Posterior vena cava (tissue), 2 donors: ENCODE measurements at regions not wholly inside any gene's neighbourhood (a gene's known extent, or its start where the extent isn't known, plus 50 kb on each side); places are given as distances from the start of the nearest gene placed in this dataset.

Experiments
- DNase-seq: peaks from one replicate; pipeline ENCODE4 v3.0.0-alpha.2; 2020; ENCODE audit warnings: low spot score
- intact Hi-C, 2 donors: fragments of 100-400 bp; cut with DNase I; formaldehyde crosslinking; loops; one replicate each; pipeline versions ENCODE4 v1.14.1 to v1.14.2; 2022 to 2023
- donor health status: DM: yes; HTN: yes; CAD: no.
- donor health status: DM: yes; HTN: yes; CAD: no.

DNA sequence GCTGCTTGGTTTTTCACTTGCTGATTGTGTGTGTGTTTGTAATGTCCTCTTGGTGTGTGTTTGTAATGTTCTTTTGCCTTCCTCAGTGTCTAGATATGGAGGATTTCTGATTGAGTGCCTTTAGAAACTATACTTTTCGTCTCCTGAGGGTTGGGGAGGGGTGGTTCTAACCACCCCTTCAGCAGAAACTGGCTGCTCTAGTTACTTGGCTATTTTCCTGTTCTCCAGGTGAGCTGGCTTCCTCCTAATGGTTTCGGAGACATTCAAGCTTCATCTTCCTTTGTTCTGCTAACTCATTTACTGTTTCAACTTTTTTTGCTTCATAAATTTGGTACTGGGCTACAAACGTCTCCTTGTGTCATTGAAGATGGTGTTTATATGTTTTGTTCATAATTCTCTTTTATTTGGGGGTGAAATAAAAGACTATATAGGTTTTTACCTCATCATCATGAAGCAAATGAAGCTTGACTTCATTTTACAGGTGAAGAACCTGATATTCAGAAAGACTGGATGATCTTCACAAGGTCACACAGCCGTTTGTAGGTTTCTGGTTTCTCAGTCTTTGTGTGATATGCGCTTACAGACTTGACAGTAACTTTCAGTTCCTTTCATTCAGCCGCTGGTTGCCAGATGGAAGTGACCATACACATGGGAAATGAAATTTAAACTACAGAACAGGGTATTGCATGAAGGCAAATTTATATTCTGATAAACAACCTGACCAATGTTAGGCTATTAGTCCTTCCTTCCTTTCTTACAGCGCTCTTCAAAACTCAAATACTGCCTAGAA is 238.5 kb downstream of the GALR1 start:
- intact Hi-C loops = no loop called here
- DNase-seq = no peak

DNA sequence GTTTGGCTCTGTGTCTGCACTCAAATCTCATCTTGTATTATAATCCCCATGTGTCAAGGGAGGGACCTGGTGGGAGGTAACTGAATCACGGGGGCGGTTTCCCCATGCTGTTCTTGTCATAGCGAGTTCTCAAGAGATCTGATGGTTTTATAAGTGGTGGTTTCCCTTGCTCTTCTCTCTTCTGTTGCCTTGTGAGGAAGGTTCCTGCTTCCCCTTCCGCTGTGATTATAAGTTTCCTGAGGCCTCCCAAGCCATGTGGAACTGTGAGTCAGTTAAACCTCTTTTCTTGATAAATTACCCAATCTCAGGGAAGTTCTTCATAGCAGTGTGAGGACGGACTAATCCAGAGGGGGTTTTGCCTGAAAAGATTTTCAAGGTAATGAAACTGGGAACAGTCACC is 245.4 kb downstream of the GALR1 start:
- no peak for DNase-seq
- intact Hi-C loops = no loop called here

DNA sequence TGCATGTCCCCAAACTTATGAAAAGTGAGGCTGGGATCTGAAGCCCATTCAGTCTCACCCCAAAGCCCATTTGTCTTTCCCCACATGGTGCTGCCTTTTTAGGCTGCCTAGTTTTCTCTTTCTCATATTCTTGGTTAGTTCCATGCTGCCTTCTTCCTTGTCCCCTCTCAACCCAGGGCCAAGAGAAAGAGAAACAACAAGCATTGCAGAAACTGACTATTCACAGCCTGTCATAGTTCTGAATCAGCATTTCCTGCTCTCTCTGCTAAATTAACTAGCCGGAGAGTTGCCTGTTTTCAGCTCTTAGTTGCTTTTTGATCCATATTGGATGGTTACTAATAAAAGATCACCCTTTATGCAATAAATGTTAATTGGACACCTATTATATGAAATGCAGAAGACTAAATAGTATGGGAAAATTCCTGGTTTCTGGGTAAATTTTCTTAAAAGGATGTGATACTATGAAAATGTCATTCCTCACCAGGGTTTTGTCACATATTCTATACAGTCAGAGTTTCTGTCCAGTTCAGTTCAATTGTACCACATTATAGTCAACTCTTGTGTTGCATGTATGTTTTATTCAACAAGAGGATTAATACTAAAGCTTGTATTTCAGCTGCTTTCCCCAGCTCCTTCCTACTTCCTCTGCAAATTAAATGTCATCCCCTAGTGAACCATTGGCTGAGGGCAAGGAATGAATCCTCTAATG is 246.5 kb downstream of the GALR1 start:
- no peak for DNase-seq
- intact Hi-C loops = no loop called here

DNA sequence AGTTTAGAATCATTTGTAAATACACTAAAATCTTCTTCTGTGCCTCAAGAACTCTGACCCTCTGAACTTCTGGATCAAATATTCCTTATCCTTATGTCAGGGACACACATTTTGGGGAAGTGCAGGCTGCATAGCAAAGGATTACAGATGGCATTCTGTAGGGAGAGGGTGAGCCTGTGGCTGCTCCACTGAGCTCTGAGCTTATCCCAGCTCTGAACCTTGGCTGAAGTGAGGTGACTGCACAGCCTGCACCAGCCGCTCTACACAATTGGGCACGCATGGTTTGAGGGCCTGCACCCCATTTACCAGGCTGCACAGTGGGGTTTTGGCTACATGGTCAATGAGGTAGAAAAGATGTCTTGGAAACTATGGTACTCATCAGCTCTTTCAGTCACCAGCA is 251.6 kb downstream of the GALR1 start:
- intact Hi-C loops = loop anchor here in 1 of 2 donors (10.0 kb wide), 1 partner anchor 464 kb away; no protein-coding TSS in a partner anchor

DNA sequence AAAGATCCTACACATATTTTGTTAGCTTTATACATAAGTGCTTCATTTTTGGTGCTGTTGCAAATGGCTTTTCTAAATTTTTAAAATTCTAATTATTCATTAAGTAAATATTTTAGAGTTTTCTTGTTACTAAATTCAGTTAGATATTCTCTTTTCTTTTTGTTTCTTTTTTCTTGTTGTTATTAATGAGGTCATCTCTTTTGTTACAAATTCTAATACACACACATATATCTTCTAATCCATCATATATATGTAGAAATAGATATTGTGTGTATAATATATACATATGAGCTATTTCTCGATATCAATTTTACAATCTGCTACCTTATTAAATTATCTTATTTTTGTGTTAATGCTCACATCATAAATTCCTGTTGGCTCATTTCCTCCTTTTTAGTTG is 255.9 kb downstream of the GALR1 start:
- DNase-seq = no peak
- intact Hi-C loops = loop anchor here in 1 of 2 donors (10.0 kb wide), 1 partner anchor 459 kb away; no protein-coding TSS in a partner anchor

More for the DNA sequence above, 251.6 kb downstream of the GALR1 start:
- no peak for DNase-seq

DNA sequence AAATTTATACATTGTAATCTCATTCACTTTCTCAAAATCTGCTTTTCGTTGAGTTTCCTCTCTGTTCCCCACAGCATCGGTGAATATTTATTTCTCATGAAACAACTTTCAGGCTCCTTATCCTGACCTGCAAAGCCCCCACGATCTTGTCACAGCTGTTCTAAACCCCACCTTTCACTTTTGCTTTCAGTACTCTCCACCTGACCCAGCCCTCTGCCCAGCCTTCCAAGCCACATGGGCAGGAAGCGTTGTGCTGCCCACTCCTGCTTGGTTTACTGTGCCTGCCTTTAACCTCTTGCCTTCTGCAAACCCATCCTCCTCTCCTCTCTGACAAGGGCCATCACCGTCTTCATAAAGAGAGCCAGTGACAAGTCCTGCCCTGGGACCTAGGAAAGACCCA is 262.5 kb downstream of the GALR1 start:
- intact Hi-C loops = no loop called here

DNA sequence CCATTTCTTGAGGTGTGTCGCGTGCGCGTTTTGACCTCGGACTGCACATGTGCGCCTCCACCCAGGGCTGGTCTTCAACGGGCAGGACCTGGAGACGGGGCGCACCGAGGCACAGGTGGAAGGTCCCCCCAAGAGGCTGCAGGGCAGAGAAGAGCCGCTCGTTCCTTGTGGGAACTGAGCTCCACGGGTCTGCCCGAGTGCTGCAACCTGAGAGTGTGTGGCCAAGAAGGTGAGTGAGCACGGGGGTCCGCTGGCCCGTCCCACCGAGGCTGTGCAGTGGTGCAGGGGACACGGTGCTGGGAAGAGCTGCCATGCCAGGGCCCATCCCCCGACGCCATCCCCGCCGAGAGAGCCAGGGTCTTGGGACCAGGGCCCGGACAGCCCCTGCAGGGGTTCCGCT is 268.3 kb downstream of the GALR1 start:
- DNase-seq = no peak
- intact Hi-C loops = no loop called here

More for the DNA sequence above, 262.5 kb downstream of the GALR1 start:
- no peak for DNase-seq

DNA sequence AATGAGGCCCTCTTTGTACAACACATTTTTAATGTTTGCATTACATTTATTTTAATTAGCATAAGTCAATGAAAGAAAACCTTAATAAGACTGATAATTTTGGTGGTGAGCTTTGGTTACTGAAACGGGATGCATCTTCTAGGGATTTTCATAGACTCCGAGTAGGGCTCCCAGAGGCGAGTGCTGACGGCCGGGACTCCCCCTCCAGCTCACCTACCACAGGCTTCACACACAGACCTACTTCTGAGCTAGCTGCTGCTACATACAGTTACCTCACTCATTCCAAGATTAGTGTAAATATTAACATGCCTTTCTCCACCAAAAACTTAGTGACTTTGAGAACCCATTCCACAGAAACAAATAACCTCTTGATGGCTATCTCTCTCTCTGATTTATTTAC is 271.1 kb downstream of the GALR1 start:
- no peak for DNase-seq
- intact Hi-C loops = no loop called here

DNA sequence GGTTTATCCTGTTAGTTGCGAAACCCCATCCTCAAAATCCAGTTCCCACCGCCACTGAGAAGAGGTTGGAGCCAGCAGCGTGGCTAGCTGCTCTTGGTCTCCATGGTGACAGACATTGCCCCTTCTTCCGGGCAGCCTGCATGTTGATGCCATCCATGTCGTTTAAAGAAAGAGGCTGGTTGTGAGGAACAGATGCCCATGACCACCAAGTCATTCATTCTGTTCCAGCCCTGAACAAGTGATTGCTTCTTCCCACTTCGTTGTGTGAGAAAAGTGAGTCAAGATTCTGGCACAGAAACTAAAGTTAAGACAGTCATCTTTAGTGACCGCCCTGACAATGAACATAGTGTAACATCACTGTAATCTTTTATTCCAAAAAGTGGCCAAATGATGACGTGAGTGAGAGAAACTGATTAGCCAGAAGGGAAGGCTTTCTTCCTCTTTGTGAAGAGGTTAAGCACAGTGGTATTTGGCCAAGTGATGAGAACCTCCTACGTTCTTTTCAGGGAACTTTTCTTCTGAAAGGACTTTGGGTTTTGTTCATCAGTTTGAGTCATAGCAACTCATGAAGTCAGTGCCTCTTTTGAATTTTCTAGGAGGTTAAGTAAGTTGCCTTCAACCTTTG is 272.5 kb downstream of the GALR1 start:
- DNase-seq = no peak
- intact Hi-C loops = no loop called here

DNA sequence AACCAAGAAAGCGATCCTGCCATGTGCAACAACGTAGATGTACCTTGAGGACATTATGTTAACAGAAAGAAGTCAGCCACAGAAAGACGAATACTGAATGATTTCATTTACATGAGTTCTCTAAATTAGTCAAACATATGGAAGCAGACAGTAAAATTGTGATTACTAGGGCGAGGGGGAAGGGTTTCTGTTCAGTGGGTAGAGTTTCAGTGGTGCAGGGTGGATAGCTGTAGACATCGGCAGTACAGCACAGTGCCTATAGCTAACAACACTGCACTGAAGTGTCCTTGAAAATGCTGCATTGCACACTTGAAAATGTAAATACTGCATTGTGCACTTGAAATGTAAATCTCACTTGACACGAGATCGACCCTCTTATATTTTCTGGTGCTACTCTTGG is 275.3 kb downstream of the GALR1 start:
- DNase-seq = no peak
- intact Hi-C loops = no loop called here

DNA sequence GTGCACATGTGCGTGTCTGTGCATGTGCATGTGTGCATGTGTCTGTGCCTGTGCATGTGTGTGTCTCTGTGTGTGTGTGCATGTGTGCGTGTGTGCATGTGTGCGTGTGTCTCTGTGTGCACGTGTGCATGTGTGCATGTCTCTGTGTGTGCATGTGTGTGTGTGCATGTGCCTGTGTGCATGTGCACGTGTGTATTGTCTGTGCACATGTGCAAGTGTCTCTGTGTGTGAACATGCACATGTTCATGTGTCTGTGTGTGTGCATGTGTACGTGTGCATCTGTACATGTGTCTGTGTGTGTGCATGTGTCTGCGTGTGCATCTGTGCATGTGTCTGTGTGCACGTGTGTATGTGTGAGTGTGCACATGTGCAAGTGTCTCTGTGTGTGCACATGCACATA is 277.3 kb downstream of the GALR1 start:
- intact Hi-C loops = no loop called here
- no peak for DNase-seq

DNA sequence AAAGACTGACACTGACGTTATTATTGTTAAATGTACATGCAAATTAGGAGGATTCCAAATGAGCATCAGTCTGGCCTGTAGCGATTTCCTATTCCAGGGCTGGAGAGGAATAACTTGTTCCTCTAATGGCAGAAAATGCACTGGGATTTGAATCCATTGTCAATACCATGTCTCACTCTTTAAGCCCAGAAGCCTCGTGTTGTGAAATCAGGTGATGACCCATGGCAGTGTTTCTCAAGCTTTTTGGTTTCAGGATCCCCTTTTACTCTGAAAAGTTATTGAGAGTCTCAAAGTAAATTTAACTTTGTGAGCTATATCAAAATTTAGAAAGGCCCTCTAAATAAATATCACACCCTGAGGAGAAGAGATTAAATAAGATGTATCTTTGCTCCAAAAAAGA is 279.2 kb downstream of the GALR1 start:
- intact Hi-C loops = no loop called here
- no peak for DNase-seq

DNA sequence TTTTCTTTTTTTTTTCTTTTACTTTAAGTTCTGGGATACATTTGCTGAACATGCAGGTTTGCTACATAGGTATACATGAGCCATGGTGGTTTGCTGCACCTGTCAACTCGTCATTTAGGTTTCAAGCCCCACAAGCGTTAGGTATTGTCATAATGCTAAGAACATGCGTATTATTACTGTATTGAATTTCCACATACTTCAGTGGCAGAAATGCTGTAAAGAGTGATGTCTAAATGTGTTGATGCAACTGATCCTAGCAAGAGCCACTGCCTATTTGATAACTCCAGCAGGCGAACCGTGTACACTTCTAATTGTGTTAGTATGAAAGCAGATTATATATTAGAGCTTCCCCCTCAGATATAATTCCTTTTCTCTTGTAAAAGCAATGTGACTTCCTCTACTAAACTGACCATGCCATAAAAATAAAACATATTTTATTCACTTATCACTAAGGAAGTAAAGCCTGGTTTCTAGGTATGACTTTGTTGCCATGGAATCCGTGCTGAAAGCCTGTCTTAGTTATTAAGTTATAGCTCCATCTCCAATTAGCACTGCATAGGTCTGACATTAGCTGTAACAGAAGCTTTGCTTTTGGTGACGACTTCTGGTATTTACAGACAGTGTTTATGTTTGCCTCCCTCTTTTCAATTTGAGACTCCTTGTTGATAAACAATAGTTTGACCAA is 280.0 kb downstream of the GALR1 start:
- no peak for DNase-seq
- intact Hi-C loops = no loop called here

DNA sequence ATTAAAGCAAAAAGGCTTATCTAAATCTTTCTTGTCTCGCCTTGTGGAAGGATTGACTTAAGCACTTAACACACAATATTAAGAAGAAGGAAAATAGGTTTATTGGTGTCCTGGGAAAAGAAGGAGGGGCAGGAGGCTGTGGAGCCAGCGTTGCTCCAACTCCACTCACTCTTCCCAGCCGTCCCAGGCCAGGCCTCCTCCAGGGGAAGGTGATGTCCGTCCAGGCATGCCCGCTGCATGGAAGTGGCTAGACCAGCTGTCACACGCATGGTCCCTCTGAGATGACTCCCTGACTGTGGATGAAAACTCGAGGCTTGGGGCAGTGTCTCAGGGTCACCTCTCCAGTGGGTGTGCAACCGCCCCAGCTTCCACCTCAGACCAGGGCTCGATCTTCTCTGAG is 281.1 kb downstream of the GALR1 start:
- DNase-seq = no peak
- intact Hi-C loops = no loop called here

DNA sequence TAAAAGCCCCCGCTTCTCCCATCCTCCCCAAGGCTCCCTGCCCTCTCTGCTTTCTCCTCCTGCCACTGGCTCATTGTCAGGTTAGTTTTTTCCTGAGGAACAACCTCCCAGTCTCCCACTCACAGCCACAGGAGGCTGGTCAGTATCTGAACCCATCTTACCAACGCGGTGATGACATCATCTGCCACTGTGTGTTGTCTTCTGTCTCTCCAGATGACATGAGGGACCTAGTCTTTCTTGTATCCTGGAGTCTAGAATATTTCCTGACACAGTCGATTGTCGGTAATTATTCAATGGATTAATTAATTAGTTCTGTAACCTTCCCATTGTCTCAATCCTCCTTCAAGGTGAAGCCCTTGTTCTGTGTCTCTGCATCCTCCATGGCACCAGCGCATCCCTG is 290.2 kb downstream of the GALR1 start:
- DNase-seq = no peak
- intact Hi-C loops = no loop called here

DNA sequence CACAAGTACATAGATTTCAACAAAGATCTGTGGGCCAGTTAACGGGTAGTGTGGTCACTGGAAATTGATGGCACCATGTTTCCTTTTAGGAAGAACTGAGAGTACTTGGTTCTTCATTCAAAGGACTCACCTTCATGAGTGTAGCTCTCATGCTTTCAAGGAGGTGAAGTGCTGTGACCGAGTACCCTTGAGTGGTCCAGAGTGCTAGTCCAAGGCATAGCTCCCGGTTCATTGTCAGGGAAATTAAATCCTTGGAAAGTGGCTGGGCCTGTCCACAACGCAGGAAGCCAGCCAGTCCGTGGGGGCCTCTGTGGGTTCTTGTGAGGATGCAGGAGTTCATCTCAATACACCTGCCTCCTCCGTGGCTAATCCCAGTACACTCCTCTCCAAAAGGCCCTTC is 295.1 kb downstream of the GALR1 start:
- DNase-seq = no peak
- intact Hi-C loops = no loop called here

DNA sequence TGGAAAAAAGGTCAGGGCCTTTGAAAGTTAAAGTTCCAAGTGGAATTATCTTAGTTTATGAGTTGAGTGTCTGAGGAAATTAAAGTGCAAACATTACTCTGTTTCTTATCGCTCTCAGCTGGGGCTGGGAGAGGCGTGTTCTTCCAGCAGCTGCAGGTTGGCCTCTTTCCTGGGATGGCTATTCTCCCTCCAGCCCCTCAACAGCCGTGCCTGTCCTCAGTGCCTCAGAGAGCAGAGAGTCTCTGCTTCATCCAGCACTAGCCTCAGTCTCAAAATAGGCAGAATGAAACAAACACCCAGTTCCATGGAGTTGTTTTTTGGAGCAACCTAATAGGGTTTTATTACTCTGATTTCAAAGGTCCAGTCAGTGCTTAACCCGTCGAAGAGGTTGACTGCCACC is 298.1 kb downstream of the GALR1 start:
- no peak for DNase-seq
- intact Hi-C loops = no loop called here

DNA sequence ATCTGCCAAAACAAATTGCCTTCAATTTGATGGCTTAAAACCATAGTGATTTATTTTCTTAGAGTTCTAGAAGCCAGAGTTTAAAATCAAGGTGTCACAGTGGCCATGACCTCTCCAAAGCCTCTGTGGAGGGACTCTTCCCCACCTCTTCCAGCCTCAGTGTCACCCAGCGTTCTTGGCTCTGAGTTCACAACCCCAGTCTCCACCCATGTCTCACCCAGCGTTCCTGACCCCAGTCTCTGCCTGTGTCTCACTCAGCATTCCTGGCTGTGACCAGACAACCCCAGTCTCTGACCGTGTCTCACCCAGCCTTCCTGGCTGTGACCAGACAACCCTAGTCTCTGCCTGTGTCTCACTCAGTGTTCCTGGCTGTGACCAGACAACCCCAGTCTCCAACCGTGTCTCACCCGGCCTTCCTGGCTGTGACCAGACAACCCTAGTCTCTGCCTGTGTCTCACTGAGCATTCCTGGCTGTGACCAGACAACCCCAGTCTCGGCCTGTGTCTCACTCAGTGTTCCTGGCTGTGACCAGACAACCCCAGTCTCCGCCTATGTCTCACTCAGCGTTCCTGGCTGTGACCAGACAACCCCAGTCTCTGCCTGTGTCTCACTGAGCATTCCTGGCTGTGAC is 299.3 kb downstream of the GALR1 start:
- intact Hi-C loops = no loop called here
- no peak for DNase-seq

DNA sequence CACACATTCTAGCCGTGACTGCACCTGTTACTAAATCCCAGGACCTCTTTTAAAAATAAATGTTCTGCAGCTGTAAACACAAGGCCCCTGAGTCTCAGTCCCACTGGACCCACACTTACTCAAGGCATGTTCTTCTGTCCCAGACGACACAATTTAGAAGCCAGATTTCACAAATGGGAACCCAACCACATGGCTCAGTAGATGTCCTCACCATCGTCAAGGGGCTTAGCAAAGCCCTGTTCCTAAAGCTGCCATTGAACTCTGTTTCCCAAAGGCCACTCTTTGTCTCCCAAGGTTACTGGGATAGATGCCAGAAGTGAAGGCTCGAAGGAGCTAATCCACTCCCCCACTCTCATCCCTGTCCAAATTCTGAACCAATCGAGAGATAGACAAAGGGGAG is 301.0 kb downstream of the GALR1 start:
- intact Hi-C loops = no loop called here

DNA sequence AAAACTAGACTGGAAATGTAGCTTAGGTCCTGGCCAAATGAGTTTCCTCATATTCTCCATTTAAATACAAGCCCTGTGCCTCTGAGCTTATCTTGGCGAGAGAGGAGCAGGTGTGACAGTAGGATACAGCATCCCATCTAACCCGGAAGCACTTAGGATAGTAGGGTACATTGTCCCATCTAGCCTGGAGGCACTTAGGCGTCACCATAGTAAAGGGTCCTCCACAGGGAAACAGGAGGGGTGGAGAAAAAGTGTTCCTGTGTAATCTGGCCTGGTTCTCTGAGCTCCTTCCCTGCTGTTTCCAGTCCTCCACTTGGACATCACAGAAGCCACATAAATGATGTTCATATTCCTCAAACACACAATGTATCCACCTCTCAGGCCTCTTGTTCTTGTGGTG is 301.4 kb downstream of the GALR1 start:
- no peak for DNase-seq
- intact Hi-C loops = no loop called here

More for the DNA sequence above, 301.0 kb downstream of the GALR1 start:
- DNase-seq = no peak
